GM18951 (cell line): ENCODE measurements at regions not wholly inside any gene's neighbourhood (a gene's known extent, or its start where the extent isn't known, plus 50 kb on each side); places are given as distances from the start of the nearest gene placed in this dataset.
"Not testable (repeated sequence)": the region's sequence is repeated elsewhere in the genome, so short reads cannot be mapped to it uniquely, and the experiment has no call there.

Experiments
- POLR2A ChIP-seq: IDR thresholded peaks from 4 replicates; pipeline ENCODE4 v1.6.1; 2011; ENCODE audit warnings: mild to moderate bottlenecking; ENCODE audit not compliant: insufficient read length, insufficient read depth; ENCODE audit errors: extremely low read depth
- in situ Hi-C: fragments of 300-500 bp; cut with MboI; formaldehyde crosslinking; loops from one replicate; pipeline ENCODE4 v1.12.0; 2022; ENCODE audit warnings: low sequenced_read_pairs, mixed read lengths, inconsistent platforms; ENCODE audit not compliant: unreplicated experiment

DNA sequence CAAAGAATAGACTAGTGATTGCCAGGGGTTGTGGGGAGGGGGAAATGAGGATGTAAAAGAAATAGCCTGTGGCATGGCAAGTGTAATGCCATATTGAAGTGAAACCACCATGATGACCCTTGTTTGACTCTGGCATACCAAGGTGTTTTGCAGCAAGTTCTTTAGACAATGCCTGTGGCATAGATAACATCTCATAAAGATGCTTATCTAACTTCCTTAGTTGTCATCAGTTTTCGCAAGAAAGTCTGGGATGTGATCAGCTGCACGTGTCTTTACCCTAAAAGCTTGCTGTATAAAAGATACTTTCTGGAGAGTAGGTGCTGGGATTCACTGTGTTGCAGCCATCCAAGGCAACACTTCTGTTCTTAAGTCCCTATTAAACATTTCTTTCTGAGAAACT, 176.1 kb upstream of the MAGEB16 start:
- no peak for TF ChIP-seq POLR2A
- in situ Hi-C loops: no loop called here

DNA sequence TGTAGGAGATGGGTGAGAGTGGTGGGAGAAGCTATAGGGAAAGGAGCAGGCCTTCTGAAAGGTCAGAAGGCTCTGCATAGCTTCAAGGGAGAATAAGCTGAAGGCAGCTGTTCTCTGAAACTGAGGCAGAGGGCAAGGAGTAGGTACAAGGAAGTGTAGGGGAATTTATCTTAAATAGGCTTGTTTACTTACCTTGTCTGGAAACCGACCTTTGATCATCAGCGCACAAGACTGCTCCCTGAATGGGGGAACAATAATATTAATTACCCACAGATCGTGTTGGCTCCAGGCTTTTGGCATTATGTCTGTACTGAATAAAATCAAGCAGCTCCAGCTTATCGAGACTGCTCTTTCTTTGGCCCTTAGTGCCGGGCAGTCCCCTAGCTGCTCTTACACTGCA, 175.5 kb upstream of the MAGEB16 start:
- in situ Hi-C loops: no loop called here
- TF ChIP-seq POLR2A: no peak

DNA sequence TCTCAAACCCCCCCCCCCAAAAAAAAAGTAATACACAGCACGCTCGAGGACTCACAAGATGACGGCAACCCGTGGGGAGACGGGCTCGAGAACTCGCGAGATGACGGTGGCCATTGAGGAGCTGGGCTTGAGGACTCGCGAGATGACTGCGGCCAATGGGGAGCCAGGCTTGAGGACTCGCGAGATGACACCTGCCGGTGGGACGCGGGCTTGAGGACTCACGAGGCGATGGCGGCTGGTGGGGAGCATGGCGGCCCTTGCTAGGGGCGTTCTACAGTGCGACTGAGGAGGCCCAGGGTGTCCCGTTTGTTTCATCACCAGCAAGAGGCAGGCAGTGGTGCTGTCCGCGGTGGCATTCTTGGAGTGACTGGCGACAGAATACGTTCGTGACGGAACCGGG, 172.4 kb upstream of the MAGEB16 start:
- TF ChIP-seq POLR2A: no peak
- in situ Hi-C loops: no loop called here

DNA sequence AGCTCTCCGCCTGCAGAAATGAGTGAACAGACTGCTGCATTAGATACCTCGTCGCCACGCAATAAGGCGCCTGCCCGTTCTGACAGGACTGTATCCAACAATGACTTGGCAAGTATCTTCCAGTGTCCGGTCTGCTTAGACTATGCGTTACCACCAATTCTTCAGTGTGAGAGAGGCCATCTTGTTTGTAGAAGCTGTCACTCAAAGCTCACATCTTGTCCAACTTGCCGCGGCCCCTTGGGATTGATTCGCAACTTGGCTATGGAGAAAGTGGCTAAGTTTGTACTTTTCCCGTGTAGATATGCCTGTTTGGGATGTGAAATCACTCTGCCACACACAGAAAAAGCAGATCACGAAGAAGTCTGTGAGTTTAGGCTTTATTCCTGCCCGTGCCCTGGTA, 172.0 kb upstream of the MAGEB16 start:
- in situ Hi-C loops: no loop called here
- no peak for TF ChIP-seq POLR2A

DNA sequence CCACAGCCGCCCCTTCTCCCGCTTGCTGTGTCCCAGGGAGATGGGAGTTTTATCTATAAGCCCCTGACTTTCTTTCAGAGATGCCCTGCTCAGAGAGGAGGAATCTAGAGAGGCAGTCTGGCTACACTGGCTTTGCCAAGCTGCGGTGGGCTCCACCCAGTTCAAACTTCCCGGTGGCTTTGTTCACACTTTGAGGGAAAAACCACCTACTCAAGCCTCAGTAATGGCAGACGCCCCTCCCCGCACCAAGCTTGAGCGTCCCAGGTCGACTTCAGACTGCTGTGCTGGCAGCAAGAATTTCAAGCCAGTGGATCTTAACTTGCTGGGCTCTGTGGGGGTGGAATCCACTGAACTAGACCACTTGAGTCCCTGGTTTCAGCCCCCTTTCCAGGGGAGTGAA, 162.2 kb upstream of the MAGEB16 start:
- in situ Hi-C loops: not testable (repeated sequence)

DNA sequence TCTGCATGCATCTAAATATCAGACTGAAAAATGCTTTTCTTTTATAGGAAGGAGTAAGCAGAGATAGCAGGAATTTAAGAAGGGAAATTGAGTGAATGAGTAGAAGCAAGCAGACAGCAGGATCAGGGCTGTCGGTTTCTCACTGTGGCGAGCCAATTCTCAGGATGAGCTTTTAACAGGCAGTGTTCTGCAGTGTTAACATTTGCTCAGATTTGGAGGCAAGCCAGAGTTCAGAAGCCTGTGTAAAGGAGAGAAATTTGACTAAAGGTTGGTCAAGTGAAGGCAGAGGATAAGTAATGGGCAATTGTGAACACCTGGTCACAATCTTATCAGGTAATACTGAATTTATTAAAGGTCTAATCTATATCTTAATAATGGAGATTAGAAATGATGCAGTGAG, 133.3 kb upstream of the MAGEB16 start:
- TF ChIP-seq POLR2A: no peak

DNA sequence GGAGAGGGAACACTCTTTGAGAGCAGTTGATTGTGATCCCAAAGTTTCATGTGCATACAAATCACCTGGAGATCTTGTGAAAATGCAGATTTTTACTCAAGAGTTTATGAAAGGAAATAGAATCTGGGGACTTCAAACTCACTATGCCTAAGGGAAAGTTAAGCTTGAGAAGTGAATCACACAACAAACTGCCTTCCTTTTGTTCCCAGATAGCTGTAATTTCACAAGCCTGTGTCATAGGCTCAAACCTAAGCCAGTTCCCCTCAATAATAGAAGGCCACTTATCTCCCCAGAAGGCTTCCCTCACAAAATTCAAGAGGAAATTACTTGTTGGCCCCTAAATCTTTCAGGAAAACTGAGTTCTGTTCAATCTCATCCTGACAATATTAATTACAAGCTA, 132.8 kb upstream of the MAGEB16 start:
- in situ Hi-C loops: no loop called here
- TF ChIP-seq POLR2A: no peak

More for the DNA sequence above, 133.3 kb upstream of the MAGEB16 start:
- in situ Hi-C loops: no loop called here

DNA sequence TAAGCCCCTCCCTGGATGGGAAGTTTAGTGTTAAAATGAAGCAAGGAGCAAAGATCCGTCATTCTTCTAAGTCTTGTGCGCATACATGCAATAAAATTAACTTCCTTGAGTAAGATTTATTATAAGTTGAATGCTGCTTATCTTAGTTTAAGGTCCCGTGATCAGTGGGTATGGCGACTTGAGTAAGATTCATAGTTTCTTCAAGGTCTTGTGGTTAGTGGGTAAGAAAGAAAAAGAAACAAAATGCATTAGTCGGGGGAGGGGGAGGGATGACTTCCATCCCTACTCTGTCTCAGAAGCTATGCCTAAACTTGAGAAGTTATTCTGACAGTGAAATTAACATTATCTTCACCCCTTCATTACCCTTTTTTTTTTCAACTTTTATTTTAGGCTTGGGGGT, 127.3 kb upstream of the MAGEB16 start:
- in situ Hi-C loops: no loop called here
- TF ChIP-seq POLR2A: no peak

DNA sequence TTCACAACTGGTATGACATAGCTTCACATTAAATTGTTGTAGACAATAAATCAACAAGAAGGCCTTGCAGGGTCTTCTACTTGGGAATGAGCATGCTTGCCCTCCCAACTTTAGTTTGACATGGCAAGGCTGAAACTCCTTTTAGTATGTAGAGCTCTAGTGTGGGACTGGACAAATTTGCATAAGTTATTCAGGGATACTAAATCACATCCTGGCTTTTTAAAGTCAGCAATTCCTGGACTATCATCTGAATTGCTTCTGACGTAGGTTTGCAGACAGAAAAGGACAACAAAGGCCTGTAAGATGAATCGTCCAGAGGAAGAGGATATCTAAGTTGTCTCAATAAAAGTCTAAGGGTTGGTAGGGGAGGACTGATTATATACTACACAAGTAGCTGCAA, 123.0 kb upstream of the MAGEB16 start:
- no peak for TF ChIP-seq POLR2A
- in situ Hi-C loops: no loop called here

DNA sequence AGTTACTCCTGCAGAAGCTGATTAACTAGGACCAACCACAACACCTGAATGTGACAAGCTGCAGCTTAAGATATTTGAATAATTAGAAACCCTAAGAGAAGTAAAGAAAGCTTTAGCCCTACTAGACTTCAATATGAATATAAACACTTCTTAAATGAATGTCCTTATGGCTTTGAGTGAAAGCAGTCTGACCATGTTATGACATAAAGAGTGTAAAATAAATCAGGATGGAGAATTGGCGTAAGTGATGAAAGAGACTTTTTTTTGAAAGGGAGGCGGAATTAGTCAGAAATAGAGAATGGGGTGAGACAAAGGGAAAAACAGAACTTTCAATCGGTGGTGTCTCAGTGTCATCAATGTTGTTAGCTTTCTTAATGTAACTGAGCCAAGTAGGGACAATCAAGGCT, 117.2 kb upstream of the MAGEB16 start:
- TF ChIP-seq POLR2A: no peak
- in situ Hi-C loops: no loop called here

DNA sequence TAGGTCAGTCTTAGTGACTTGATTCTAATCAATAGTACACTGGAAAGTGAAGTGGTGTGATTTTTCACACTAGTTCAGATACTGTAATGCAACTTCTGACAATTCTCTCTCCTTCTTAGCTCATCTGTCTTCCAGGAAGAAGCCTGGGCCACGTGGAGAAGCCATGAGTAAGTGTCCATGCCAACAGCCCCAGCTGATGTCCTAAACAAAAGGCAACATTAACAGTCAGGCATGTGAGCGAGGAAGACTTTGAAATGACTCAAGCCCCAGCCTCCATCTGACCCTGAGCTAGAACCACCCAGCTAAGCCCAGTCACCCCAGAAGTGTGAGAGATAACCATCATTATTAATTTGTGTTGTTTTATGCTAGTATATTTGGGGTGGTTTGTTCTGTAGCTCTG, 115.7 kb upstream of the MAGEB16 start:
- TF ChIP-seq POLR2A: no peak
- in situ Hi-C loops: no loop called here

DNA sequence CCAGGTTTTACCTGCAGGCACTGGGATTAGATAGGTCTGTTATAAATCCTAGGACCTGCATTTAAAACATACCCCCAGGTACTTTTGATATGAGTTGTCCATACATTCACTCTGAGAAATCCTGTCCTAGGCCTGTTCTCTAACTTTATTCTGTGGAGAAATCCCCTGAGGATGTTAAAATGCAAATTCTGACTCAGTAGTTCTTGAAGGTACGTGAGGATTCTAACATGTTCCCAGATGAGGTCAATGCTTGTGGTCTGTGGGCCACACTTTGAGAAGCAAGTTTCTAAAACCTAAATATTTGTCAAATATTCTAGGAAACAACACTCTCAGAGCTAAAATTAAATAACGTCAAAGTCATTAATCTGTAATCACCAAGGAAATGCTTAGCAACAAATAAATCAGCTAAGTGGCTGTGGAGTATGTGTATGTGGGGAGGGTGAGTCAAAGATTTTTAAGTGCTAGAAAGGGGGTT, 101.3 kb upstream of the MAGEB16 start:
- no peak for TF ChIP-seq POLR2A
- in situ Hi-C loops: no loop called here

DNA sequence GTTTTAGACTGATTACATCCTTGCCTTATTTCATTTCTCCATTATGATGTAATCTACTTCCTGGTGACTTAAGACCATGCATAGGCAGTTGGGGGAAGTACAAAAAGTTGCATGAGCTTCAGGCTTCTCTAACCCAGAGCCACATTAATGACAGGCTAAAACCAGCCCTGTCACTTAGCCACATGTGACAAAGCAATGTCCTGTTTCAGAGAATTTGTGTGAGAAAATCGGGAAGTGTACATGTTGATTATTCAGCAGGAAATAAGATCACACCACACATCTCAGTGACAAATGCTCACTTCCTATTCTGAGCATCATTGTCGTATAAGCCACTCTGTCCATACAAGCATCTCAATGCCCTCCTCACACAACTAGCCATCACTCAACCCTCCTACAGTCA, 98.5 kb upstream of the MAGEB16 start:
- no peak for TF ChIP-seq POLR2A
- in situ Hi-C loops: no loop called here

DNA sequence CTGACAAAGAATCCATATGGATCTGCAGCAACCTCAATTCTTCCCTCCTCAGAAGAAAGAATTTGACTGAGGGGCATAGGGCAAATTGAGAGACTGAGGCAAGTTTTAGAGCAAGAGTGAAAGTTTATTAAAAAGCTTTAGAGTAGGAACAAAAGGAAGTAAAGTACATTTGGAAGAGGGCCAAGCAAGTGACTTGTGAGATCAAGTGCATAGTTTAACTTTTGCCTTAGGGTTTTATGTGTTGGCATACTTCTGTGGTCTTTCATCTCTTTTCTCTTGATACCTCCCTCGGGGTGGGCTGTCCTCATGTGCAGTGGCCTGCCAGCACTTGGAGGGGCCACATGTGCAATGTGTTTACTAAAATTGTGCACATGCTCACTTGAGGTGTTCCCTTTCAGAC, 98.0 kb upstream of the MAGEB16 start:
- in situ Hi-C loops: no loop called here
- TF ChIP-seq POLR2A: no peak

DNA sequence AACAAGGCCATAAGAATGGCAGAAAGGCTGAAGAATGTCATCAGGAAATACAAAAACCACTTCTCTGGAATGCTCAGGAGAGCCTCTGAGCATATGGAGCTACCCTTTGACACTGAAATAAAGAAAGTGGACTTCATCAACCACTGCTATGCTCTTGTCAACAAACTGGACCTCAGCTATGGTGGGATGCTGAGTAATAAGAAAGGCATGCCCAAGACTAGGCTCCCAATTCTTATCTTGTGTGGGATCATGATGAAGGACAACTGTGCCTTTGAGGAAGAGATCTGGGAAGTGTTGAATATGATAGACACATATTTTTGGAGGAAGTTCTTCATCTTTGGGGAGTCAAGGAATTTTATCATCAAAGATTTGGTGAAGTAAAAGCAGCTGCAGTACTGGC, 86.9 kb upstream of the MAGEB16 start:
- in situ Hi-C loops: no loop called here
- TF ChIP-seq POLR2A: no peak
